Left lung (tissue), 4 donors: ENCODE measurements at regions not wholly inside any gene's neighbourhood (a gene's known extent, or its start where the extent isn't known, plus 50 kb on each side); places are given as distances from the start of the nearest gene placed in this dataset.

ENCODE experiments used
- ATAC-seq: fragments of 200-7000 bp; cut with Tn5 transposase; one replicate; pipeline ENCODE4 v1.9.1; 2020; ENCODE audit warnings: moderate library complexity
- DNase-seq, 4 donors: peaks; one replicate each; pipeline ENCODE4 v3.0.0-alpha.2; 2013 to 2020
- H3K27ac ChIP-seq, 2 donors: fragments of 200-600 bp; sonication (generic) in 1 of 2; one replicate each; pipeline versions ENCODE4 v1.5.0 to v1.8.0; 2020 to 2021
- H3K27me3 ChIP-seq, 2 donors: fragments of 200-600 bp; sonication (generic) in 1 of 2; one replicate each; pipeline versions ENCODE4 v1.5.0 to v1.8.0; 2020 to 2021
- H3K36me3 ChIP-seq, 2 donors: fragments of 200-600 bp; sonication (generic) in 1 of 2; one replicate each; pipeline versions ENCODE4 v1.5.0 to v1.8.0; 2020 to 2021
- H3K4me1 ChIP-seq, 2 donors: fragments of 200-600 bp; one replicate each; pipeline ENCODE4 v1.8.0; 2021
- H3K4me3 ChIP-seq, 2 donors: fragments of 200-600 bp; sonication (generic) in 1 of 2; one replicate each; pipeline versions ENCODE4 v1.5.0 to v1.8.0; 2020 to 2021; ENCODE audit warnings: mild to moderate bottlenecking in 1 of 2
- H3K9me3 ChIP-seq, 2 donors: fragments of 200-600 bp; sonication (generic) in 1 of 2; one replicate each; pipeline versions ENCODE4 v1.5.0 to v1.8.0; 2020 to 2021
- CTCF ChIP-seq, 2 donors: fragments of 200-600 bp; sonication (generic) in 1 of 2; IDR thresholded peaks; one replicate each; pipeline versions ENCODE4 v1.5.0 to v1.8.0; 2021; ENCODE audit warnings: antibody characterized with exemption in 2 of 2
- intact Hi-C, 2 donors: fragments of 100-400 bp; cut with DNase I; formaldehyde crosslinking; loops; one replicate each; pipeline versions ENCODE4 v1.11.2 to v1.14.2; 2022
- donor health status: DM: no; HTN: yes; CAD: no.
- donor health status: DM: no; HTN: no; CAD: no.

DNA sequence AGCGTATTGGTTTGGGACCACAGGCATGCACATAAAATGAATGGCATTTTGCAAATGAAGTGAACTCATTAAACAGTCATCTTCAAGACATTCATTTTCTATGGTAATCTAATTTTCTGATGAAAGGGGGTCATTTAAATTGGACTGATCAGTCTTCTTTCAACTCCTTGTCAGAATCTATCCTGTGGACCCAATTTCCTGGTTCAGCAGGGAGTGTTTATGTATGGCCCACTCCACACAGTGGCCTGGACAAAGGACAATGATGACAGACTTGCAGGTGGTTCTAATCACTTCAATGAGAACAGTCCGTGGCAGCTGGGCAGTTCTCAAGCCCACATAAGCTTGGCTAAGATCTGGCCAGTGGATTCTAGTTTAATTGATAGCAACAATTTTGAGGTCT is 448.1 kb downstream of the DCDC2C start:
- intact Hi-C loops, result no loop called here

DNA sequence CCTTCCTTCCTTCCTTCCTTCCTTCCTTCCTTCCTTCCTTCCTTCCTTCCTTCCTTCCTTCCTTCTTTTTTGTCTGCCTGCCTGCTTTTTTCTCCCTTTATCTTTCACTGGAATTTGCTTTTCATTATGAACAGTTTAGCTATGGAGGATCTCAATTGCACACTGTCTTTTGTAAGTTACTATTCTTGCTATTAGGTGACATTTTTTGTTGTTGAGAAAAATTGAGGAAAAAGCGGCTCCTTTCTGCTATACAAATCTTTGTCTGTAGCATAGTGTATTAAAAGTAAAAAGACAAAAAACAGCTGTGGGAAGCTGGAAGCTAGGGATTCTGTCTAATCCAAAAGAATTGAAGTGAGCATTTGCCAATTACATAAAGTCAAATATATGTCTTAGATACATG is 448.7 kb downstream of the DCDC2C start:
- H3K27me3 ChIP-seq, result no peaks in the 10 kb centered on the region
- TF ChIP-seq CTCF (IDR thresholded peaks at IDR 0.05), result no peak
- H3K27ac ChIP-seq, result no peak overlapping the region
- no peak for DNase-seq
- ATAC-seq, result no peak
- peaks cover 0 to 22% of the 10 kb centered on the region in 2 donors for H3K9me3 ChIP-seq
- H3K36me3 ChIP-seq, result no peaks in the 10 kb centered on the region
- no peaks in the 10 kb centered on the region for H3K4me1 ChIP-seq
- intact Hi-C loops, result no loop called here
- no peak overlapping the region for H3K4me3 ChIP-seq

More for the DNA sequence above, 448.1 kb downstream of the DCDC2C start:
- Histone ChIP-seq H3K36me3 (no peaks in the 10 kb centered on the region), H3K27ac (no peak overlapping the region), H3K9me3 (peaks cover 0 to 22% of the 10 kb centered on the region in 2 donors), H3K4me3 (no peak overlapping the region), H3K4me1 (no peaks in the 10 kb centered on the region), H3K27me3 (no peaks in the 10 kb centered on the region)
- no peak for TF ChIP-seq CTCF (IDR thresholded peaks at IDR 0.05)
- ATAC-seq (no peak), DNase-seq (no peak)

- H3K9me3 ChIP-seq, result peaks cover 0 to 74% of the 10 kb centered on the region in 2 donors
- intact Hi-C loops, result no loop called here
- ATAC-seq (no peak), DNase-seq (no peak)
- TF ChIP-seq CTCF (IDR thresholded peaks at IDR 0.05), result no peak
- H3K36me3 ChIP-seq, result no peaks in the 10 kb centered on the region
- H3K4me3 ChIP-seq, result no peak overlapping the region
- no peaks in the 10 kb centered on the region for H3K4me1 ChIP-seq
- no peak overlapping the region for H3K27ac ChIP-seq
- H3K27me3 ChIP-seq, result no peaks in the 10 kb centered on the region
Observed at GRCh38 chr2:4168834-4169233, 465.5 kb downstream of the DCDC2C start.

DNA sequence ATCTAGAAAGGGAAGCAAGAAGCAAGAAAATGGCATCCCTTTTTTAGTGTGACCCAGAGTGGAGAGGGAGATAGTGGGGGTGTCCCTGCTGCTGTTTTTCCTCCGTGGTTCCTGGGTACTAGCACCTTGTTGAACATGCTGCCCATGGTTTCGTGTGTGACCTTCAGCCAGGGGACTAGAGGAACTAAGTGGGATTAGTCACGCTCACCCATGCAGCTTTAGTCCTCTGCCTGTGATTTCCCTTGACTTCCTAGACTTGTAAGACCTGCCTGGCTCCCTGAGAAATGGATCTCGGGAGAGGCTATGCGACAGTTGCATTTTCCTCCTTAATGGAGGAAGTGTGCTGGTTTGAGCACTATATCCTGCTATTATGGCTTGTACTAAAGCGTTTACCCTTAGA is 471.4 kb downstream of the DCDC2C start:
- no peak for TF ChIP-seq CTCF (IDR thresholded peaks at IDR 0.05)
- ATAC-seq (no peak), DNase-seq (no peak)
- H3K4me3 ChIP-seq, result no peak overlapping the region
- peaks cover 0 to 90% of the 10 kb centered on the region in 2 donors for H3K9me3 ChIP-seq
- H3K36me3 ChIP-seq, result no peaks in the 10 kb centered on the region
- H3K27me3 ChIP-seq, result no peaks in the 10 kb centered on the region
- no peak overlapping the region for H3K27ac ChIP-seq
- H3K4me1 ChIP-seq, result no peaks in the 10 kb centered on the region
- intact Hi-C loops, result no loop called here

DNA sequence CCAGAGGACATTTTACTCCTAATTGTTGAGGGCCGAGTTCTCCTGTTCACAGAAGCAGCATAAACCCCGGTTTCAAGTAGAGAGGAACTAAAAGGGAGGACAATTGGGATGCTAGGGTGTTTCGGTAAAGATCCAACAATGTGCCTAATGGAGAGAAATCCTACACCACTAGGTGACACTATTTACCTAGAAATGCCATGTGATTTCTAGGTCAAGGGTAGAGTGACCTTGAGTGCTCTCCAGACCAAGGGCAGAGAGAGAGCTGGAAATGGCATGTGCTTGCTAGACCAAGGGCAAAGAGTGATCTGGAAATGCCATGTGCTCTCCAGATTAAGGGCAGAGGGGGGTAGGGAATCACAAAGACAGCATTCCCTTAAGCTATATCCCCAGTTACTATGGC is 472.0 kb downstream of the DCDC2C start:
- Histone ChIP-seq H3K36me3 (no peaks in the 10 kb centered on the region), H3K9me3 (peaks cover 0 to 84% of the 10 kb centered on the region in 2 donors), H3K4me1 (no peaks in the 10 kb centered on the region), H3K27ac (no peak overlapping the region), H3K27me3 (no peaks in the 10 kb centered on the region), H3K4me3 (no peak overlapping the region)
- ATAC-seq (no peak), DNase-seq (no peak)
- intact Hi-C loops, result no loop called here
- TF ChIP-seq CTCF (IDR thresholded peaks at IDR 0.05), result no peak
